C1 segment of cervical spinal cord (tissue), 14 donors: ENCODE measurements at regions not wholly inside any gene's neighbourhood (a gene's known extent, or its start where the extent isn't known, plus 50 kb on each side); places are given as distances from the start of the nearest gene placed in this dataset.

ENCODE experiments used
- DNase-seq, 14 donors: peaks; one replicate each; lab custom pipeline; 2025; lab: John Stamatoyannopoulos, UW

DNA sequence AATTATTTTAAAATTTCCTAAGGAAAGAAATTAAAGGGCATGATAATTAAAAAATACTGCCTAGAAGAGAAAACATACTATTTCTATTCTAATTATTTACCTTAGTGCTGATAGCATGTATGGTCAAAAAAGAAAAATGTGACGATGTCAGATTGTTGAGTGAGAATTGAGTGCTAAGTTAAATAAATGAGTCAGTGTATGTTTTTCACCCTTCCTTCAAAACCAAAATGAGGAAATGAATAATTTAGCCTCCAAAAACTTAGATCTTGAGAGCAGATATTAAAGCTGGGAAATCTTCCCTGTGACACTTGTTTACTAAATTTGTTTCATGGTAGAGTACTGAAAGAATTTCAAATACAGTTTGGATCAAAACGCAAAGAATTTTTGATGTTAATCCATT is 58.6 kb upstream of the NYAP2 start:
- DNase-seq, result no peak

DNA sequence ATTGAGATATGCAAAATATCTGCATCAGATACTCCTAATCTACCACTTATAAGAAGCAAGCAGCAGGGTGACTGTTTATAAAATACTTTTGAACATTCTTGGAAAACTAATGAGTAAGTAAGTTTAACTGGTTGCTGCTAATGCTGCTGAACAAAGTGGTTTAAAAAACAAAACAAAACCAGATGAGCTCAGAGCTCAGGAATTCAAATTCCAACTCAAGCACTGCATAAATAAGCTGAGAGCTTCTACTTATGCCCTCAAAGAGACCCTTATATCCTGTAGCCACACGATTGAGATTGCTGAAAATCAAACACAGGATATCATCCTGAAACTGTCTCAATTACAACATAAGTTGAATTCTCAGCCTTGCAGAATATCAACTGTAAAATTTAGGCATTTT is 62.3 kb upstream of the NYAP2 start:
- DNase-seq, result no peak

DNA sequence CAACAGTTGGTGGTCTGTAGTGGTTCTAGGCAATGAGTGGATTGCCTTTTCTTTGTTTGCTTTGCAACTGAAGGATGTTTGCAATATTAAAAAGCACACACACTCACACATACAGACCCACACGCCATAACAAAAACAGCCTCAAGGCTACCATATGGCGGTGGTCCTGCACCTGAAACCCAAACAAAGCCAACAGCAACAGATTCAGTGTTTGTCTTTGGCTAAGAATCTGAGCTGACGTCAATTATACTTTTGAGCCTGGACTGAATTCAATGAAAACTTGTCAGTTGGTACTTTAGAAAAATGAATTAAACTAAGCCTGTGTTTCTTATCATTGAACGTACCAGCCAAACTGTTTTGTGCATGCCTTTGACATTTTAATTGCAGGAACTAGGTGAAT is 65.0 kb upstream of the NYAP2 start:
- DNase-seq, result no peak

DNA sequence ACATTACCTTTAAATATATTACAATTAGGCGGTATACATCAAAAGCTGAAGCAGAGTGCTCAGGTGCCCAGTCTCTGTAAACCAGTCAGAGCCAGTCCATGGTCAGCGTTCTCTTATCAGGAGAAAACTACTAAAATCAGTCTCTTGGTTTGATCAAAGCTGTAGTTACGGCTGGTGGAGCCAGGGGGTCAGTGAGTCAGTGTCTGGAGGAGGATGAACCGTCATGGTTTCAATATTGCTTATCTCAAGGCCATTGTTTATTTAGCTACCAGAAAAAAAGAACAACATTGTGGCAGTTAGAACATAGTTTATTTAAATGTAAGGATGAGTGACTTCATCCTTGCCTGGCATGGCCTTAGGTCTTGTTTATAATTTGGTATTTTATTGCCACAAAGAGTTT is 71.3 kb upstream of the NYAP2 start:
- DNase-seq, result no peak

DNA sequence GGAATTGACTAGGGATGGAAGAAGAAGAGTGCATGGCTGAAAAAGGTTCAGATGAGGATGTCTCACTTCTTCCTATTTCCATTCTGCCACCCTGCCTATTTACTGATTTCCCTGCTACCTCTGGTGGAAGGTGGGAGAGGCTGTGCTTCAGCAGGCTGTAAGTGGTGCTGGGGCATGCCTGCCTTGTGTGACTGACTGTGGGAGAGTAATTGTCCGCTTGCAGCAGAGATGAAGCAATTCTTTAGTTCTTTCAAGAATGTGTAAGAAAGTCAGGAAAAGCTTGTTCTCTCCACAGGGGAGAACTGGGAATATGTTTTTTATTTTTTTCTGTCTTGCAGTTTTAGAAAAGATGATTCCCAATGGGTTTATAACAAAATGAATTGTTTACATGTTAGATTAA is 72.5 kb upstream of the NYAP2 start:
- no peak for DNase-seq

DNA sequence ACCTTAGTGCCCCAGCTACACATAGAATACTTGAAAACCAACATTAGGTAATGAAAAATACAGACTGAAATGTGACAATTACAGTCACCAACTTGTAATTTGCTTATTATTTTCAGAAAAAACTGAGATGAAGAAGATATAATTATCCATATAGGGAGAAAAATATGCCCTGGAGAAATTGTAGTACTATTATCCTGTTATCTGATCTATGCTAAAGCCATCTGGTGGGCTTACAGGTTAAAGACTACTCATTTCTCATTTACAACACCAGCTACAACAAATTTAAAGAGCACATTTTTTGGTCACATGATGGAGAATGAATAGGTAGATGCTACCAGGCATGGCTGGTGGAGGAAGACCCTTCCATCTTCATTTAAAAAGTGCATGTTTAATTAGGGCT is 79.6 kb upstream of the NYAP2 start:
- no peak for DNase-seq

DNA sequence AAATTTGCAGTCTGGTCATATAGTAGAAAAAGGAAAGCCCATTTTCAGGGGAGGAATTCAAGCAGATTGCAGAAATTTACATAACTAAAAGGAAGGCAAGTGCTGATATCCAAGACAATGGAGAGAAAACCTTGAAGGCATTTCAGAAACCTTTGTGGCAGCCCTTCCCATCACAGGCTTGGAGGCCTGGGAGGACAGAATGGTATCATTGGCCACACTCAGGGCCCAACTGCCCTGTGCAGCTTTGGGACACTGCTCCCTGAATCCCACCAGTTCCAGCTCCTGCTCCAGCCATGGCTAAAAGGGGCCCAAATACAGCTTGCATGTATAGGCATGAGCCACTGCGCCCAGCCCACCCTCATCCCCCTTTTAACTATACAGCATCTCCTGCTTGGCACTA is 81.1 kb upstream of the NYAP2 start:
- no peak for DNase-seq

DNA sequence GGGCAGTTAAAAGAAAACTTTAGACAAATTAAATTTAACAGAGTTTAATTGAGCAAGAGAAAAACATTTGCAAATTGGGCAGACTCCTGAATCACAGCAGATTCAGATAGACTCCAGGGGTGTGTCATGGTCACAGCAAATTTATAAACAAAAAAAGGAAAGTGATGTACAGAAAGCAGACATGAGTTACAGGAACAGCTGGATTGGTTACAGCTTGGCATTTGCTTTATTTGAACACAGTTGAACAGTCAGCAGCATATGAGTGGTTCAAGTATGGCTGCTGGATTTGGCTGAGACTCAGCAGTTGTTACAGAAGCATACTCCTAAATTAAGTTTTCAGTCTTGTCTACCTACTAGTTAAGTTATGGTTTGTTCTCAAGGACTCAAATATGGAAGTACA is 82.3 kb upstream of the NYAP2 start:
- no peak for DNase-seq

DNA sequence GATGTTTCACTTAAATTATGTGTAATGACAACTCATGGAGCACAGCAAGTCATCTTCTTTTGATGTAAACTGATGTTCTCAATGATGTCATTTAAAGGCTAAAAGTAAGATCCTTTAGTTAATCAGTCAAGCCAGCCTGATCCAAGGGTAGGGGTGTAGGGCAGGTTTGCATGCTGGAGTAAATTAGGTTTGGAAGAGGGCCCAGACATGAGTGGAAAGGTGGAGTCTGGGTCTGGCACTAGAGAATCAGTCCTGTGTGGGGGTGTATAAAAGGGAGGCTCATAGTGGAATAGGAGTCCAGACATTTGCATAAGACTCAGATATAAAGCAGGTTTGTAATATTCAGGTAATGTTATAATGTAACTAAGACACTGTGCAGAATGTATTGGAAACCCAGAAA is 88.8 kb upstream of the NYAP2 start:
- no peak for DNase-seq

DNA sequence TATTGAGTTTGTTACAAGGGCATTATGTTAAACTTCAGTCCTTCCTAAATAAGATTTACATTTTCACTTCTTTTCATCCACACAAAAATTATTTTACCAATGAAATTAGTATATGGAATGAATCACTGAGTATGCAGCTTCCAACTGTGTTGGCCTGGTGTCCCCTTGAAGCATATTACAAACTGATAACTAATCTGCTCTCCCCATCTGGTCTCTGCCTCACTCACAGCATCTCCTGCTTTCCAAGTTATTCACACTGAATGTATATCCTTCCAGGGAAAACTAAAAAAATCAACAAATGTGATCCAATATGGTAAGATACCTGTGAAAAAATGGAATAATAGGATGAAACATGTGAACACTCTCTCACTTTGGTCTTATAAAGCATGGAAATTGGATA is 90.0 kb upstream of the NYAP2 start:
- DNase-seq, result no peak

DNA sequence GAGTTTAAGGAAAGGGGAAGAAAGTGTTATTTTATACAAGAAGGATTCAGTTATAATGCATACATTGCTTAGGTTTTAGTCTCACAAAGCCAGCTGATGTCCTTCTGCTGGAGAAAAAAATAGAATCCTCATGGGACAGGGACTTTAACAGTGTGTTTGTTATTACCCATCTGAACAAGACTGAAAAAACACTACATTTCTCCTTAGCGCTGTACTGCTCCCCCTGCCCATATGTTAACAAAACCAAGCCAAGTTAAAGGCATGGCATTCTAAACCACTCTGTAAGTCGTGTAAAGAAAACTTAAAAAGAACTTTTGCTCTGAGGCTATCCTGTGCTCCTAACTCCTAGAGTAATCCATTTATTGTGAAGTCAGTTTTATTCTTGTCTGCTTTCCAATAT is 102.6 kb upstream of the NYAP2 start:
- no peak for DNase-seq

DNA sequence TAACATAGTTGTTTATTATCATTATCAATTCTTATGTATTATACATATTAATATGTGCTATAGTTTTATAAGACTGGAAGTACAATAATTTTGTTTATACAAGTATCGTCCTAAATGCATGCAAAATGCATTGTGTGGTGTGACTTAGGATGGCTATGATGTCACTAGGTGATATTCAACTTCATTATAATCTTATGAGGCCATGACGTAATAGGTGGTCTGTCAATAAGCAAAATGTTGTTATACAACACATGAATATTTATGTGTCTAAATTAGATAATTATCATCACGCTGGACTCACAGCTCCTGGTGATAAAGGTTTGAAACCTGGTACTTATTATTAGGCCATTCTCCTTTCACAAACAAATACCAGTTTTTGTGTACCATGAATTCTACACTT is 104.4 kb upstream of the NYAP2 start:
- no peak for DNase-seq

DNA sequence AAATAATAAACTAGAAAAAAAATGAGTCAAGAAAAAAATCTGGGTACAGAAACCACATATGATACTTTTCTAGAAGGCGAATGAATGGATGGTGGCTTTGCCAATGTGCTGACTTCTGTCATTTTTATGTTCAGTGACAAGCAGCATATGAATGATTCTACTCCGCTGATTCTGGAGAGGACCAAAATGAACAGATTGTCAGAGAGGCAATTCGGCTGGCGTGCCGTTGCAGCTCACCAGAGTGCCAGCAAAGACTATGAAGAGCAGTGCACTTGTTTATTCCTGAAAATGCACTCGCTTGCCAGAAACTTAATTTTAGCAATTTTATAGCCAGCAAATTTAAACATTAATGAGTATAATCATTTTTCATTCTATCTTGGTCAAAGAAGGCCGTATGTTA is 105.9 kb upstream of the NYAP2 start:
- peak in 1 of 14 donors; percentile 8 for DNase-seq

DNA sequence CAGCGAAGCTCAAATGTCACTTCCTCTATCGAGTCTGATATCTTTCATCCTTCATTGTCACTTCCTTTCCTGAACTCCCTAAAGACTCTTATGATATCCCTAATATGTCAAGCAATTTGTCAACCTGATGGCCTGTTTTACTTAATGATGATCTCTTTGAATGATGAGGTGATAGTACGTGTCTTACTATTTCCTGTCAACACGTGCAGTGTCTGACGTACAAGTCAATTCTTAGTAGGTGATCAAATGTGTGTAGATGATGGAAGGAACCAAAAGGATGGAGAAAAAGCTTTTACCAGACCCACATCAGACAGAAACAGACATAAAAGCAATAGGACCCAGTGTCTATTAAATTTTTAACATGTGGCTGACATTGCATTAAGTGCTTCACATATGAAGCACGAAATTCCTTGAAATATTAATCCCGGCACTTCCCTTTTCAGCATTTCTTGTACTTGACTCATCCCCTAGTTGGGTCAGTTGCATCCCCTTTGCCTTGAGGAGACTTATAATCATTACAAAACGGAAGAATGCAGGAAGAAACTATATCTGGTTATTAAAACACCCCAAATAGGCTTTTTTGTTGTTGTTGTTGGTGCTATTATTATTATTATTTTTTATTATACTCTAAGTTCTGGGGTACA is 108.6 kb upstream of the NYAP2 start:
- no peak for DNase-seq

DNA sequence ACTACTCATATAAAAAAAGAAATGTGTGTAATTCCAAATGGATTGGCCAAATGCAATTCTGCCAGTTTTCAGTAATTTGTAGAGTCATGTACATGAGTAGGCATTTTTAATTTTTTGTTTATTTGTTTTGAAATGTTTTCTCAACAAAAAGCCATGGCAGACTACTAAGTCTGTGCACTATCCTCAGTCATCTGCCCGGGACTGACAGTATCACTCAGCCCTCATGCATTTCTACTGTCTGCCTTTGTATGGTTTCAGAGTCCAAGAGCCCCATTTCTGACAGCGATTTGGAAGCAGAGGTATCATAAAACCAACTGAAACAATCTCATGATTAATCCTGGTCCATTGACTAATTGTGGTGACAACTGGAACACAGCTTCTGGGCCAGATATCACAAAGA is 109.9 kb upstream of the NYAP2 start:
- no peak for DNase-seq

DNA sequence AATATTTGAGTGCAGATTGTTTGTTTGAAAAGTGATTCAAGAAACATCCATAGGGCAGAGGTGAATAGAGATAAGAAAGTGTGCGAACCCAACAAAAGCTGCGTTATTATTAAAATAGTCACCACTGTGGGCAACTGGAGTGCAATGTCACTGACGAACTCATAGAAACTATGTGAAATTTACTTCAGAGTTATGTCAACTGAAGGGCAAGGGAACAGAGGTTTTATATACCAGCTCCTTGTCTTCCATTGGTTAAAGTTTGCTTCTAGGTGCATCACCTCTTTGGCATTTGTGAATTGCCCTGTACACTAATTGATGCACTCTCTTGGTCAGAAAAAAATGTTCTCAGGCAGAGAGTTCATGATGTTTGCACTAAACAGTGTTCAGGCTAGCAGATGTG is 110.5 kb upstream of the NYAP2 start:
- DNase-seq, result no peak

DNA sequence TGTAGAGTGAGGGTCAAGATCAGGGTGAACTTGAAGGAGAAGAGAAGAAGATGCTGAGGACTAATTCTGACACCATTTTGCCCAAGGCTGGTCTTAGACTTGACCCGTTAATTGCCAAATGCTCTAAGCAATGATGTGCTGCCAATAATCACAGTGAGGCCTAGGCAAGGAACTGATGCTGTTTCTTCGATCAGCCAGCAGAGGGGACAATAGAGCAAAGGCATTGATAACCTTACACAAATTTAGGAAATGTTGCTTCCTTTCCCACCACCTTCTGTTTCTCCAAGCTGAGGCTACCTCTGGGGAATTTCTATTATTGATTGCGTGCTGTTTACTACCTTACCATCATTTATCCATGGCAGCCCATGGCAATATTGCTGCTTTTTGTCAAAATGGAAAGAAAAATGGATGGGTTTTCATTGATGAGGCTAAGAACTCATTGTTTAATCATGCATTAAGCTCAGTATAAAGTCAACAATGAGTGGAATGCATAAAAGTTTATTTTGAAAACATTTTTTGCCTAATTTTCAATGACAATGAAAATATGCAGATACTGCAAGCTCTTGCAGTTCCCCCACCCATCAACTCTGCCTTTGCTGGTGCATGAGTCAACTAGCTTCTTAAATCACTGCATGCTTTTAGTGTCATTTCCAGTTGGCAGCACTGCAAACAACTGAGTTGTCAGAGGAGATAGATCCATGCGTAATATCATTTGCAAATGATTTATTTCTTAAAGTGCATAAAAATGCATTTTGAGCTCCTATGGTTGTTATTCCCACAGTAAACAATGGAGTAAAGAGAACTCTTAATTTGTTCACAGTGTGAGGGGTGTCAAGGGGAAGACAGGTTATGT is 116.4 kb upstream of the NYAP2 start:
- DNase-seq, result no peak

DNA sequence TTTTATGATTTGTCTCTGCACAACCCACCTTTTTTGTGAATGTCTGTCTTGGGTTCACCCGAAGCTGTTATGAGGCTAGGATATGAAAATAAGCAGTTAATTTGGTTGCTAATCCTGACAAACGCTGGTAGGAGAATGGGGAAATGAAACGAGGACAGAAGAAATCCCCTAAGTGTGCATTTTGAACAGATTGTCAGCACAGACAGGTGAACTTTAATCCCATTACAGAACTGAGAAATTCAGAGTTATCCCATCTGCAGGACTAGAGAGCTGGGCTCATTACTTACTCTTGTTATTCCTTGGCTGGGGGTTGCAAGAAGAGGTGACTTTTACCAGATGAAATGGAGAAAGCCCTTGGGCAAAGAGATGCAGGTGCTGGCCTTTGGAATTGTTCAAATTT is 123.3 kb upstream of the NYAP2 start:
- no peak for DNase-seq

DNA sequence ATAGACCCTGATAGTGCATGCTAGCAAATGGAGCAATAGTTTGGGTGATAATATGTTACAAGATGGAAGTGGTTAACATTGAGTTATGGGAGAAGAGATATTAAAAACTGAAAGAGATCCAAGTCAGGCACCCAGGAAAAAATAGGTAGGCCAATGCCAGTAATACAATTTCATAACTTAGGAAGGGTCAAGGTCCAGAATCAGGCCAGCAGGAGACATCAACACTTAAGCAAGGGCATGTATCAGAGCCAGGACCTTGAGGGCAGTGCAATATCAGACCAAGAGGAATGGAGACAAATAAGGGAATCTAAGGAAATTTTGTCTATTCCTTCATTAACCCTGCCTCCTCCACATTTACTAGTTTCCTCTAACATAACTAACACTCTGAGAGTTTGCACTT is 124.1 kb upstream of the NYAP2 start:
- no peak for DNase-seq

DNA sequence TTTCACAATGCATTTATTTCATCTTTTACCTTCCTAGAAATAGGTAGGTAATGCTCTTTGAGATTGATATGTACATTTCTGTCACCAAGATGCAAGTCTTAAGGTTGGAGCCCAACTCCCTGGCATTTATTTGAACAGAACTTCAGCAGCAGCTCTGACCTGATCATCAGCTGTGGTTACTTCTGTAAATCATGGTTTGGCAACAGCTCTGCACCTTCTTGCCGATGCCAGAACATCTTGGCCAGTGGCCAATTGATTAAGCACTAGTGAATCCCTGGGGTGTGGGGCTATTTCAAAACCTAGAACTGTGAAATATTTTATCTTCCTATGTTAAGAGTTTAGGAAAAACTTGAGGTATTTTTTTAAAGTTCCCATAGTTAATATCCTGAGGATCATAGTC is 124.8 kb upstream of the NYAP2 start:
- no peak for DNase-seq

DNA sequence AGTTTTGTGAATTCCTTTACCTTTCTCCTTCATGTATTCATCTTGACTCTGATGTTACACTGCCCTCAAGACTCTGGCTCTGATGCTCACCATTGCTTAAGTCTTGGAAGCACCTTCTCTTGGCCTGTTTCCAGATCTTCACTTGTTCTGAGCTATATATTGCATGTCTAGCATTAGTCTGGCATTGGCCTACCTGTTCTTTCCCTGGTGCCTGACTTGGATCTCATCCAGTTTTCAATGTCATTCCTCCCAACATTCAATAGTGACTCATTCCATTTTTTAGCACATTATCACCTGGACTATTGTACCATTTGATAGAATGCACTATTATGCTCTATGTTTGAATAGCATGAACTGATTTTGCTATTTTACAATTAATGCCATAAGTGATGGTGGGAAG is 127.3 kb upstream of the NYAP2 start:
- no peak for DNase-seq

DNA sequence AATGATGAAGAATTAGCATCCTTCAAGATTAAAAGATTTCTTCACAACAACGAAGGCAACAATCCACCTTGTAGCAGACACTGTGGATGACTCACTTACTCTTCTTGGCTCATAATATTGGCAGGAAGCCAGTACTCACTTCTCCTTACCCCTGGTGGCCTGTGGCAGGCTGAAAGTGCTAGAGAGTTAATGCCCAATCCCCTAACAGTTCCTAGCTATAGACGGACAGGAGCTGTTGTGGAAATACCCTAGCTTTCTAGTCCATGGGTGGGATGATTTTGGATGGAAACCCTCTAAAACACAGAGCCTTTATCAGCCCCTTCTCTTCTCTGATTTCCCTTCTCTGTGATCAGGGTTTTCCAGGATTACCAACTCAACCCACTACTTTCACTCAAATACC is 128.6 kb upstream of the NYAP2 start:
- DNase-seq, result peak in 2 of 14 donors; percentile 0 to 6

DNA sequence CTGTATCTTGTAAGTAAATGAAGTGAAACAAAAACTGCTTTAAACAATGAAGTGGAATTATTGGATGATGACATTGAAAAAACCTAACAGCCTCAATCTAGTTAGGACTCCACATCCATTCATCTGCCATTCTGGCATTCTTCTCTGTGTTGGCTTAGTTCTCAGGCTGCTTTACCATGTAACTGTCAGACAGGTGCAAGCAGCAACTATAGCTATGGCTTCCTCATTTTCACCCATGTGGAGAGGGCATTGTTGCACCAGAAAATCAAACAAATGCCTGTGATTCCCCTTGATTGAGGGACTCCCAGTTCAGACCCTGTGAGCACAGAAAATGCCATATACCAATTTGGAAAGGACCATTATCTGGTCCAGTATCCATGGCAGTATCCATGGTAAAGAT is 129.5 kb upstream of the NYAP2 start:
- no peak for DNase-seq

DNA sequence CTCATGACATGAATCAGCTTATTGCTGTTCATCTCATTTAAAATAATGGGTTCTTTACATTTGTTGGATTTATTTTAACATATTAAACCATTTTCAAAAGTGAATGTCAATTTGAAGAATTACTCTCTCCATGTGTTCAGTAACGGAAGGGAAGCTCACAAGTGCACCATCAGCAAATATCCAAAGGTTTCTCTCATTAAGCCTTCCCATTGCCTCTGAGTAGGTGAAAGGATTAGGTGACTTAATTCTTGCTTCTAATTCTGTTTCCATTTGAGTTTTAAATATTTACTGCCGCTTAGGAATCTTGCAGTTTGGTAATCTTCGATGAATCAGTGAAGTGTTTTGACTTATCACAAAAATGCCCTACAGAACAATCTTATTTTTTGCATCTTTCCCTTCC is 145.1 kb upstream of the NYAP2 start:
- no peak for DNase-seq
